Pons (tissue), 1 donor: ENCODE measurements at regions not wholly inside any gene's neighbourhood (a gene's known extent, or its start where the extent isn't known, plus 50 kb on each side); places are given as distances from the start of the nearest gene placed in this dataset.

Experiments used
- DNase-seq: peaks from one replicate; pipeline ENCODE4 v3.0.0-alpha.2; 2016; ENCODE audit warnings: low spot score

- no peak for DNase-seq
Measured at GRCh38 chr14:35222872-35223466, 69.2 kb upstream of the PSMA6 start.

- no peak for DNase-seq
Measured at GRCh38 chr14:35223927-35224326, 68.3 kb upstream of the PSMA6 start.

- no peak for DNase-seq
Measured at GRCh38 chr14:35224615-35225014, 67.6 kb upstream of the PSMA6 start.

- peak; percentile 26 for DNase-seq
Measured at GRCh38 chr14:35229084-35229791, 62.9 kb upstream of the PSMA6 start.

GRCh38 chr14:35229792-35230089 is 62.4 kb upstream of the PSMA6 start:
- no peak for DNase-seq

GRCh38 chr14:35231207-35231760 is 60.9 kb upstream of the PSMA6 start:
- DNase-seq = no peak

- DNase-seq = no peak
Measured at GRCh38 chr14:35234012-35234805, 58.0 kb upstream of the PSMA6 start.

- no peak for DNase-seq
Measured at GRCh38 chr14:35235840-35236239, 56.3 kb upstream of the PSMA6 start.

- no peak for DNase-seq
Measured at GRCh38 chr14:35236806-35237205, 55.4 kb upstream of the PSMA6 start.

- no peak for DNase-seq
Measured at GRCh38 chr14:35240231-35240630, 52.0 kb upstream of the PSMA6 start.
